ENCODE measurements at regions not wholly inside any gene's neighbourhood (a gene's known extent, or its start where the extent isn't known, plus 50 kb on each side); places are given as distances from the start of the nearest gene placed in this dataset.

DNA sequence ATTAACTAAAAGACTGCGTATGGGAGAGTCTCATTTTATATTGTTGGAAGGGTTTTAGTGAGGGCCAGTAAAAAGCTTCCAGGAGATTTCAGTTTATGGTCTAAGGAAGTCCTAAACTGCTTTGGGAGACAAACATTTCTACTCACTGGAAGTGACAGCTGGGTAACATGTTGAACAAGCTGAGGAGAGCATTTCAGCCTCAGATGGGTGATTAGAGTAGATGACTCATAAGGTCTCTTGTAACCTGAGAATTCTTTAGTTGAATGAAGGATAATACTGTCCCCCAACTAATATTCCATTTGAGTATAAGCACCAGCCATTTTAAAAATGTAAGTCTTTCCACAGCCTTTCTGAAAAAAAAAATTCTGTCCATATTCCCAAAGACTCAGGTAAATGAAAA is 218.0 kb upstream of the C9orf72 start (continued):
- no peak for TF ChIP-seq CBX8 (IDR thresholded peaks at IDR 0.05; ENCODE audit: borderline replicate concordance, low read depth, low read length)
- no peak for TF ChIP-seq HDAC6 (IDR thresholded peaks at IDR 0.05; ENCODE audit: low read depth, low read length)
